IPS-15b (cell line): ENCODE measurements at regions not wholly inside any gene's neighbourhood (a gene's known extent, or its start where the extent isn't known, plus 50 kb on each side); places are given as distances from the start of the nearest gene placed in this dataset.

Experiments used
- H3K27me3 ChIP-seq: one replicate; pipeline ENCODE4 v1.6.1; 2013; ENCODE audit warnings: low read length; ENCODE audit not compliant: control insufficient read depth, insufficient read depth
- H3K36me3 ChIP-seq: one replicate; pipeline ENCODE4 v1.6.1; 2013; ENCODE audit warnings: low read length; ENCODE audit not compliant: control insufficient read depth, insufficient read depth
- H3K4me1 ChIP-seq: one replicate; pipeline ENCODE4 v1.6.1; 2013; ENCODE audit warnings: mild to moderate bottlenecking, low read length; ENCODE audit not compliant: control insufficient read depth, insufficient read depth
- H3K4me3 ChIP-seq: one replicate; pipeline ENCODE4 v1.5.1; 2013; ENCODE audit warnings: low read depth, low read length
- H3K9ac ChIP-seq: one replicate; pipeline ENCODE4 v1.6.1; 2013; ENCODE audit warnings: low read depth, mild to moderate bottlenecking, low read length
- H3K9me3 ChIP-seq: one replicate; pipeline ENCODE4 v1.6.1; 2013; ENCODE audit warnings: mild to moderate bottlenecking, low read length; ENCODE audit not compliant: control insufficient read depth, insufficient read depth

DNA sequence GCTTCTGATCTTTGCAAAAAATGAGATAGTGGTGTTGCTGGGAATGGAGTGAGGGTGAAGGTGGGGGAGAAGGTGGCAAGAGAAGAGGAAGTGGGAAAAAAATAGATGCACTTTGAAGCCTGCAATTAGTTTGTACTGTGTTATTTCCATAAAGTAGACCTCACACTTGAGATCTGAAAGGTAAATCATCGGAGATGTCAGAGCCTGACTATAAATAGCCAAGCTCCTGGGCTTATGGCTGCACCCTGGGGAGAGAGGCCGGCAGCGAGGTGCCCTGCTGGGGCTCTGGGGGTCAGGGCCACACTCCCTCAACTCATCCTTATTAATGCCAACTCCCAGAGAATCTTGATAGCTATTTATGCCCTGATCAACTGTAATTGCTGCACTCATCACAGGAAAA is 134.4 kb downstream of the NXPE2 start:
- Histone ChIP-seq H3K4me1 (peaks cover 4% of the 10 kb centered on the region), H3K4me3 (no peak overlapping the region), H3K9ac (no peak overlapping the region), H3K9me3 (no peaks in the 10 kb centered on the region), H3K36me3 (no peaks in the 10 kb centered on the region), H3K27me3 (no peaks in the 10 kb centered on the region)

DNA sequence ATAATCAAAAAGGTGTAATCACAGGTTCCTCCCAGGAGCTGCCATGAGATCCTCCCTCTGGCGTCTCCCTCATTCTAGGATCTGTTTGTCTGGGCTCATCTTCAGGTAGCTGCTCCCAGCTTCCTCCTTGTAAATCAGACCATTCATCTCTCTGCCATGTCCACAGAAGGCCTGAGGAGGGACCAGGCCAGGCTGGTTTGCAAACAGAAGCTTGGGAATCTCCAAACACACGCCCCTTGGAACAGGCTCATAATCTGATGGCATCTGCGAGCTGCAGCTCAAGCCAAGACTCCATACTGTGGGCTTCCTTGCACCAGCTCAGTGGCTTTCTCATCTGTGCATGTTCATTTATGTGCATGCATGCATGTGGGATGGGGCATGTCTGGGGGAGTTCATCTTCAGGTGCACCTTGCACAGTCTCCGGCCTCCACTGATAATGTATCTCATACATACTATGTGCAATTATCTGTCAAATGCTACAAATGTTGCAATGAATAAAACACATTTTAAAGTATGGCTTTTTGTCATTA is 134.9 kb downstream of the NXPE2 start:
- no peaks in the 10 kb centered on the region for H3K27me3 ChIP-seq
- no peaks in the 10 kb centered on the region for H3K9me3 ChIP-seq
- no peaks in the 10 kb centered on the region for H3K36me3 ChIP-seq
- H3K9ac ChIP-seq: no peak overlapping the region
- peaks cover 8% of the 10 kb centered on the region for H3K4me1 ChIP-seq
- no peak overlapping the region for H3K4me3 ChIP-seq

DNA sequence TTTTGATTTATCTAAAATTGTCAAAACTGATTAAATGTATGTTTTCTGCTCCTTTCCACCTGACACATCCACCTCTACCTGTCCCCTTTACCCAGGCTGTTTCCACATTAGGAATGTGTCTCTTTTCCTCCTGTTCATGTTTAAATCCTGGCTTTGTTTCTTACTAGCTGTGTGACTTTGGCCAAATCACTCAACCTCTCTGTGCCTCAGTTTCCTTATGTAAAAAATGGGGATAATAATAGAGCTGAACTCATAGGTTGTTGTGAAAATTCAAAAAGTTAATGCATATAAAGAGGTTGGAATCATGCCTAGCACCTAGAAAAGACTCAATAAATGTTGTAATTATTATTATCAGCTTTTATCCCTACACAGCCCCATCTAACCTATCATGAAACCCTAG is 136.8 kb downstream of the NXPE2 start:
- H3K9ac ChIP-seq: no peak overlapping the region
- H3K9me3 ChIP-seq: no peaks in the 10 kb centered on the region
- H3K36me3 ChIP-seq: no peaks in the 10 kb centered on the region
- peaks cover 8% of the 10 kb centered on the region for H3K4me1 ChIP-seq
- H3K27me3 ChIP-seq: no peaks in the 10 kb centered on the region
- H3K4me3 ChIP-seq: no peak overlapping the region

DNA sequence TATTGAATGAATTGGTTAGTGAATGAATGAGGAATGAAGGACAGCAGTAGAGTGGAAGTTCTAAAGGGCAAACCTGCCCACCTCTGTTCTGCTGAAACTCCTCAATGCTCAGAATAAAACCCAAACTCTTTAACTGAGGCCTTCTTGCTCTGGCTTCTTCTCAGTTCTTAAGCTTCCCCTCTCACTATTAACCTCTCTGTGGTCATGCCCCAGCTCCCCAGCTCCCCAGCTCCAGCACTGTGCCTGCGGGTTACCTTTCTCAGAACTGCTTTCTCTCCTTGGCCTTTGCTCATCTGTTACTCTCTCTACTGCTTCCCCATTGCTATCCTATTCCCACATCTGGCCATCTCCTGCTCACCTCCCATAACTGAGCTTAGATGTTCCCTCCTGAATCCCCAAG is 137.4 kb downstream of the NXPE2 start:
- H3K4me1 ChIP-seq: peaks cover 8% of the 10 kb centered on the region
- H3K27me3 ChIP-seq: no peaks in the 10 kb centered on the region
- no peak overlapping the region for H3K9ac ChIP-seq
- H3K4me3 ChIP-seq: no peak overlapping the region
- no peaks in the 10 kb centered on the region for H3K36me3 ChIP-seq
- no peaks in the 10 kb centered on the region for H3K9me3 ChIP-seq

DNA sequence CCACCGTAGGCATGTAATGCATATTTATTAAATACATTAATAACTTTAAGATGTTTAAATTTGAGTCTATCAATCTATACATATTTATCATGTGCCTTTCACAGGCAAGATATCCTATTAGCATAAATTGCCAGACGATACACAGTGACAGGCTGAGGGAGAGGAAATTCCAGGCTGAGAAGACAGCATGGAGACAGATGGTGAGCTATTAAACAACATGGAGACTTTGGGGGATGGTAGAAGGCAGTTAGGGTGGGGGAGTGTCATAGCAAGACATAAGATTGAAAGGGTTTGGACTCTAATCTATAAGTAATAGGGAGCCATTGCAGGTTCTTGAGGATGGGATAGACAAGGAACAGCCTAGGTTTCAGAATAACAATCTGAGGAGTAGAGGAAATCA is 138.5 kb downstream of the NXPE2 start:
- Histone ChIP-seq H3K27me3 (no peaks in the 10 kb centered on the region), H3K9ac (no peak overlapping the region), H3K4me3 (no peak overlapping the region), H3K9me3 (no peaks in the 10 kb centered on the region), H3K4me1 (peaks cover 8% of the 10 kb centered on the region), H3K36me3 (no peaks in the 10 kb centered on the region)

DNA sequence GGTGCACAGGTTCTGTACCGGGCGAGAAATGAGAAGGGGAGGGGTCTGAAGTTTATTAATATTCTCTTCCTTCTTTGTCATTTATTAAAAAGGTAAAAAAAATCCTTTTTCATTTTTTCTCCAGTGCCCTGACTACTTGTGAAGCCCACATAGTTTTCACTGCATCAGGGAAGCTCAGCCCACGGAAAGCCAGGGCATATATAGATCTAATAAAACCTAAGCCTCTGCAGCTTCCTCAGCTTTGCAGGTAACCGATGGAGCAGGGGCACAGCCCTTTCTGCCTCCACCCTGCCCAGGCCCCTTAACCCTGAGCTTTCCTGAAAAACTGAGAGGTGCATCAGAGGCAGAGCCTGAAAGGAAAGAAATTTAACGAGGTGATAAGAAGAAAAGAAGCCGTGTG is 140.1 kb downstream of the NXPE2 start:
- Histone ChIP-seq H3K9me3 (no peaks in the 10 kb centered on the region), H3K27me3 (no peaks in the 10 kb centered on the region), H3K36me3 (no peaks in the 10 kb centered on the region), H3K4me3 (no peak overlapping the region), H3K4me1 (peaks cover 8% of the 10 kb centered on the region), H3K9ac (no peak overlapping the region)

DNA sequence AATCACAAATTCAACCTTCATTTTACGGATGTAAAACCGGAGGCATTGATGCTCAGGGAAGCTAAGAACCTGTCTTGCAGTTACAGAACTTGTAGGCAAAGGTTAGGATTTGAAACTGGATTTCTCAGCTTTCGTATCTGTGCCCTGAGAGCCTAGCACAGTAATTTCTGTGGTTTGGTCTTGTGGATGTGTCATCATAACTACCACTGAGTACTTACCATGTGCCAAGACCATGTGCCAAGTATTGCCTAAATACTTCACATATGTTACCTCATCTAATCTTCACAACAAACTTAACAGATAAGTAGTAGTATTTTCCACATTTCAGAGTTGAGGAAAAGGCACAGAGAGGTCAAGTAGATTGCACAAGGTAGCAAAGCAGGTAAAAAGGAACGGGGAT is 140.7 kb downstream of the NXPE2 start:
- Histone ChIP-seq H3K4me3 (no peak overlapping the region), H3K9ac (no peak overlapping the region), H3K9me3 (no peaks in the 10 kb centered on the region), H3K36me3 (no peaks in the 10 kb centered on the region), H3K27me3 (no peaks in the 10 kb centered on the region), H3K4me1 (peaks cover 8% of the 10 kb centered on the region)

DNA sequence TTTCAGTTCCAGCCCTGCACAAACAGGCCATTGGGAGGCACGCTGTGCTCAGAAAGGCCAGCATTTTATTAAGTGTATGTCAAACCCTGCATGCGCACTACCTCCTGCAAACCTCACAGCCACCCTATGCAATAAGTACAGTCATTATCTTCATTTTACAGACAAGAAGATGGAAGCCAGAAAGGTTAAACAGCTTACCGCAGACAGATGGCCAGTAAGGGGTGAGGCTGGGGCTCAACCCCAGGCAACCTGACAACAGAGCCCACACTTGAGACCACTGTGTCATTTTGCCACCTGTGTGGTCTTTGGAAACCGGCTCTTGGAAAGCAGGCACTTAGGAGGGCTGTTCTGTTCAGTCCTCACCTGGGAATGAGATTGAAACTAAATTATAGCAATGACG is 142.3 kb downstream of the NXPE2 start:
- Histone ChIP-seq H3K4me3 (no peak overlapping the region), H3K4me1 (peaks cover 8% of the 10 kb centered on the region), H3K36me3 (no peaks in the 10 kb centered on the region), H3K27me3 (no peaks in the 10 kb centered on the region), H3K9ac (no peak overlapping the region), H3K9me3 (no peaks in the 10 kb centered on the region)

DNA sequence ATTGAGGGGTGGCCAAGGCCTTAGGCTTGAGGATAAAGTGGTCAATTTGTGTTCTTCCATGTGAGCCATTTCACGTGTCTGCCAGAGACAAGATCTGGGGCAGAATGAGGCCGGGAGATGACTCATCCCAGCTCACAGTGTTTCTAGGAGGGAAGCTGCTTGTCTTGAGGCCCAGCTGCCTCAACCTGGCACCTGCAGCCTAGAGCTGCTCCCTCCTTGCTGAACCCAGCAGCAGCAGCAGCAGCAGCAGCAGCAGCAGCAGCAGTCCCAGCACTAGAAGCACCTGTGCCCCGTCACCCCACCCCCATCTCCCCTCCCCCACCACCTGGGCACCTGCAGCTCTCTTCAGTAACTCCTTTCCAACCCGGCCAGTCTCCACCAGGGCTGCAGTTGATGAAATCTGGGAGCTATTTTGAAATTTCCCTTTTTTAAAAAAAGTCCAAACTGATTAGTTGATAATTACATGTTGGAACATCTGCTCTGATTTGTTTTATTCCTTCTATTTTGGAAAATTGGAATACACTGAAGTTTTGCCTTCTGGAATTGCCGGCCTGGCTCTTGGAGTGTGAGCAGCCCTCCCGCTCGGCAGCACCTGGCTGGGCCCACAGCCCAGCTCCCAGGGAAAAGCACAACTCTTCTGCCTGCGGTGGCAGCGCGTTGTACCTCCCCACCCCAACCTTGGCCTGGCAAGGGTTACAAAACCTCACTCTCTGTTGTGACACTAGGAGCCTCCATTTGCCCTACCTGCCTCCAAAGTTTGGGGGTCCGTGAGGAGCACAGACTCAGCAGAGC is 143.5 kb downstream of the NXPE2 start:
- Histone ChIP-seq H3K36me3 (no peaks in the 10 kb centered on the region), H3K4me1 (peaks cover 8% of the 10 kb centered on the region), H3K9ac (no peak overlapping the region), H3K27me3 (no peaks in the 10 kb centered on the region), H3K9me3 (no peaks in the 10 kb centered on the region), H3K4me3 (no peak overlapping the region)

DNA sequence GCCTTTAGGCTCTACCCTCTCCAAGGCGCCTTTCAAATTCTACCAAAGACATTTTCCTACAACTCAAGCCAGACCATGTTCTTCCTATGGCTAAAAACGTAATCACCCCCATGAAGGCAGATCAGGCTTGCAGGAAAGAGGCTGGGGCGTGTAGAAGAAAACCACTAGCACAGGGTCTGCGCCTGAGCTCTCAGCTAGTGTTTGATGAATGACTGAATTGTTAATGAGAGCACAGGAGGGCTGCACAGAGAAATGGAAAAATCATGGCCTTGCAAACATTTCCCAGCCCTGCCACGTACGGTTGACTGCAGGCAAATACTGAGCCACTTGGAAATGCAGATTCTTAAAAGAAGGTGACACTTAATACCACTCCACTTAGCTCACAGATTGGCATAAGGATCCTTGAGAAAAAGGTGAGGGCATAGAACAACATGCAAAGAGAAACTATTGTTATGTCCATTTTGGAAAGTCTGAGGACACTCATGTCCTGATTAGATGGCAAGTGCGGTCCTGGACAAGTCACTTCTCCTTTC is 148.6 kb downstream of the NXPE2 start:
- H3K9ac ChIP-seq: no peak overlapping the region
- peaks cover 1% of the 10 kb centered on the region for H3K4me1 ChIP-seq
- no peak overlapping the region for H3K4me3 ChIP-seq
- H3K36me3 ChIP-seq: no peaks in the 10 kb centered on the region
- no peaks in the 10 kb centered on the region for H3K9me3 ChIP-seq
- H3K27me3 ChIP-seq: peaks cover 13% of the 10 kb centered on the region

DNA sequence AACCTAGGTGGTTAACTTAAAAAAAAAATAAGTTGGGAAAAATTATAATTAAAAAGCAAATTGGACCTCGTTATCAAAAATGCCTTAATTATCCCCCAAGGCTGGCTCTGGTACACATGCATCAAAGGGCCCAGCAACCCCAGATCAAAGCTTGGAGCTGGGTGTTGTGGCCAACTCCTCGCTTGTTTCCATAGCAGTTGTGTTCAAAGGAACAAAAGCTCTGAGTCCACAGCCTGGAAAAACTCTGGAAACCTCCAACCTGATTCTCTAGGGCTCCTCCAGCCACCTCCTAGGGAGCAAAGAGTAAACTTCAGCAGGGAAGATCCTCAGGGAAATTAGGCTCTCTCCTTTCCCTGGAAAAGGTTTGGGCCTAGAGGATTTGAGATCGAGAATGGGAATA is 149.4 kb downstream of the NXPE2 start:
- Histone ChIP-seq H3K4me1 (peaks cover 6% of the 10 kb centered on the region), H3K9me3 (no peaks in the 10 kb centered on the region), H3K36me3 (no peaks in the 10 kb centered on the region), H3K4me3 (no peak overlapping the region), H3K9ac (no peak overlapping the region), H3K27me3 (peaks cover 13% of the 10 kb centered on the region)

DNA sequence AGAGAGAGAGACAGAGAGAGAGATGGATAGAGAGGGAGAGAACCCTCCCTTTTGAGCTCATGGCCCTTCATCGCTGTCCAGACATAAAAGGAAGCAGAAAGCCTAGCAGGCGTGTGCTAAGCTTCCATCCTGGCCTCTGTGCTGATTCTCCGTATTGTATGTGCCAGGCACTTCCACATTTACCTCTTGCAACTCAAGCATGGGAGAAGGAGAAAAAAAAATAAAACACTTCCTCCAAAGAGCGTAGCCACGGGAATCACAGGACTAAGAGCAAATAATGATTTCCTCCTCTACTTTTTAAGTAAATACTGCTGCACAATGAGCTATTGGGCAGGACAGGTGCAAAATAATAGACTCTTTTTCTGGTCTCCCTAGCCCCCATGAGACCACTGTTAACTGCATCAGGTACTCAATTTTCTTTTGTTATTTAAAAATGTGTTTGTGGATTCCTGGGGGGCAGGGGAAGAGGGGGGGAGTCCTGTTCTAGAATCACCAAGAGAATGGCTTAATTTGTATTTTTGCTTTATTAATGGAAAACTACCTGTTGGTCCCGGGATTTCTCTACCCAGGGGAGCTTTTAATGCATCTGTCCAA is 154.3 kb downstream of the NXPE2 start:
- Histone ChIP-seq H3K27me3 (peaks cover 17% of the 10 kb centered on the region), H3K36me3 (no peaks in the 10 kb centered on the region), H3K4me1 (peaks cover 6% of the 10 kb centered on the region), H3K9me3 (no peaks in the 10 kb centered on the region), H3K9ac (no peak overlapping the region), H3K4me3 (no peak overlapping the region)
